ENCODE measurements at regions not wholly inside any gene's neighbourhood (a gene's known extent, or its start where the extent isn't known, plus 50 kb on each side); places are given as distances from the start of the nearest gene placed in this dataset.
A peak's percentile ranks its signal among the peaks of the same experiment; 100 is the strongest.
"Not testable (repeated sequence)": the region's sequence is repeated elsewhere in the genome, so short reads cannot be mapped to it uniquely, and the experiment has no call there.

DNA sequence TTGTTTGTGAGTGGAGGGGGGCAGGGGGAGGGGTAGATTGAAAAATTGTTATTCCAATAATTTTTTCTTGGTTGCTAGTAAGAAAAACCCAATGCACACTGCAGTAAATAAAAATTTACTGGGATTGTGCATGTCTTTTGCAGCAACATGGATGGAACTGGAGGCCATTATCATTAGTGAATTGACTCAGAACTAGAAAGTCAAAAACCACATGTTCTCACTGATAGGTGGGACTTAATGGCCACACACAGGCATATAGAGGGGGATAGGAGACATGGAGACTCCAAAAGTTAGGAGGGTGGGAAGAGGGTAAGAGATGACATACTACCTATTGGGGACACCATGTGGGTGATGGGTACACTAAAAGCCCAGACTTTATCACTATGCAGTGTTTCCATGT lies 67.2 kb downstream of the BUB3 start:
- DNase-seq (ENCODE audit: low read depth) = no peak

DNA sequence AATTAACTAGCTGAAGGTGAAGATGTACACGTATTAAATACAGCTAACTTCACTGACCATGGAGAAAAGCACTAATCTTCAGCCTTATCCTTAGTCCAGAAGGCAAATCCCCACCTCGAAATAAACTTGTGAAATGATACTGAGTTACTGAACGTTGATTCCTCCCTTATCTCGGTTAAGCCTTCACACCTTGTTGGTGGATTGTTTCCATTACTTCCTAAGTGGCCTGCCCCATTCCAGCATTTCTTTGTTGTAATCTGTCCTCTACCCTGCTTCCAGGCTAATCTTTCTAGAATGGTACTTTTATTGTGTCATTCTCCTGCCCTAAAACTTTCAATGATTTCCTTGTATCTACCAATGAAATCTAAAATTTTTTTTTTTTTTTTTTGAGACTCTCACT lies 68.6 kb downstream of the BUB3 start:
- no peak for DNase-seq (ENCODE audit: low read depth)

GRCh38 chr10:123227706-123228105 lies 73.5 kb downstream of the BUB3 start:
- DNase-seq (ENCODE audit: low read depth) = no peak

GRCh38 chr10:123229927-123230630 lies 75.9 kb downstream of the BUB3 start:
- no peak for DNase-seq (ENCODE audit: low read depth)

DNA sequence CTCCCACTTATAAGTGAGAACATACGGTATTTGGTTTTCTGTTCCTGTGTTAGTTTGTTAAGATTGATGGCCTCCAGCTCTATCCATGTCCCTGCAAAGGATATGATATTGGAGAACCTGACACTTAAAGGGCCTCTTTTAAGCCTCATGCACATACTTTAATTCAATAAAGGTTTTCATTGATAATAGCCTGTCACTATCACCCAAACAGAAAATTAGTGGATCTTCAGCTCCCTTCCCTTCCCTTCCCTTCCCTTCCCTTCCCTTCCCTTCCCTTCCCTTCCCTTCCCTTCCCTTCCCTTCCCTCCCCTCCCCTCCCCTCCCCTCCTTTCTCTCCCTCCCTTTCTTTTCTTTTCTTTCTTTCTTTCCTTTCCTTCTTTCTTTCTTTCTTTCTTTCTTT lies 78.7 kb downstream of the BUB3 start:
- DNase-seq (ENCODE audit: low read depth) = not testable (repeated sequence)

DNA sequence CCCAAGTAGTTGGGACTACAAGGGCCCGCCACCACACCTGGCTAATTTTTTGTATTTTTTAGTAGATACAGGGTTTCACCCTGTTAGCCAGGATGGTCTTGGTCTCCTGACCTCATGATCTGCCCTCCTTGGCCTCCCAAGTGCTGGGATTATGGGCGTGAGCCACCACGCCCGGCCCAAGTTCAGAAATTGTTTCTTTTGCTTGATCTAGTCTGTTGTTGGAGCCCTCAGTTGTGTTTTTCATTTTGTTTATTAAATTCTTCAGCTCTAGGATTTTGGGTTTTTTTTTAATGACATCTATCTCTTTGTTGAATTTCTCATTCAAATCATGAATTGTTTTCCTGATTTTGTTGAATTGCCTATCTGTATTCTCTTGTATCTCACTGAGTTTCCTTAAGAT lies 80.8 kb downstream of the BUB3 start:
- not testable (repeated sequence) for DNase-seq (ENCODE audit: low read depth)

DNA sequence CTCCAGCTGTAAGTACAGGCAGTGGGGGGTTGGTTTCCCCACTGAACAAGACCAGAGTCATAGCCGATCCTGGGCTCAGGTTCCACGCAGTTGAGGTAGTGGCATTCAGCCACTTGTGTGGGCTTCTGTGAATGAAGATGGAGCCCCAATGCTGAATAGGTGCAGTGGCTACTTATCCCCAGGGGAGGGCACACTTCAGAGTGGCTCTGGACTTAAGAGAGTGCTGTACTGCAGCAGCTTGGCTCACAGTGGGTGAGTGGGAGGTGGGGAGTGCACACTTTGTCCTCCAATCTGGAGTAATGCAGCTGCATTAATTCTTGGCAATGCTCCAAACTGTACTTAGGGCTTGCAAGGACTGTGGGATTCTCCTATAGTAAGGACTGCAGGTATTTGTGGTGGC lies 81.9 kb downstream of the BUB3 start:
- DNase-seq (ENCODE audit: low read depth) = no peak

- no peak for DNase-seq (ENCODE audit: low read depth)
These were observed 86.0 kb downstream of the BUB3 start for GRCh38 chr10:123240250-123240649.

GRCh38 chr10:123240776-123241175 lies 86.6 kb downstream of the BUB3 start:
- DNase-seq (ENCODE audit: low read depth) = no peak

GRCh38 chr10:123241391-123242141 lies 87.4 kb downstream of the BUB3 start:
- DNase-seq (ENCODE audit: low read depth) = peak; percentile 19

DNA sequence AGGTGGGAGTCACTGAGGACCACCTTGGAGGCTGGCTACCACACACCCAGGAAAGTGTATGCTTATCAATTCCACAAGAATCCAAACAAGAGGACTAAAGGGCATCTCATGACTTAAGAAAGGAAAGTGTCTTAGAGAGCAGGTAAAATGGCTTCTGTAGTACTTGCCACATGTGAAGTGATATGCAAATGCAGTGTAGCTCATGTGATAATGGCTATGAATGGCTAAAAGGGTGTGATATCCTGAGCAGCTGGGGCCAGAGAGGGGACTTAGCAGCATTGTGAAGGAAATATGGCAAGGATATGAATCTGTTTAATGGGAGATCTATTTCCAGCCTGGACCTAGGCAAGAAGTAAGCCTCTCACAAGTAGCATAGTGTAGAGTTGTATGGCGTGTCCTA lies 90.5 kb downstream of the BUB3 start:
- DNase-seq (ENCODE audit: low read depth) = no peak

- no peak for DNase-seq (ENCODE audit: low read depth)
These were observed 91.1 kb downstream of the BUB3 start for GRCh38 chr10:123245264-123245663.

DNA sequence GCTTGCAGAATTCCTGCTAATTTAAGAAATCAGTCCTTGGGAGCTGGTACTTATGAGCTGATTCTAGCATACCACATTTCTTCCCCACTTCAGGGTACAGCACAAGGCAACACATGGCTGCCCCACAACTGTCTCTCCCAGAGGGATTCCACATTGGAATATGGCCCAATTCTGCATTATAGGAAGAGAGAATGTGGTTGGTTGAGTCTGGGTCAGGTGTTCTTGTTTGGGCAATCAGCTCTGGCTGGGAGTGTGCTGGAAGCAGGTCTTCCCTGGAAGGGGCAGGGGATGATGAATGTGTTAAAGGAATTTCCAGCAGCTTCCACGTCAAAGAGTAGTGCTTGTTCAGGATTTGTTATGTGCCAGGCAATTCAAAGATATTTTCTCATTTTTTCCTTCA lies 95.7 kb downstream of the BUB3 start:
- DNase-seq (ENCODE audit: low read depth) = no peak

DNA sequence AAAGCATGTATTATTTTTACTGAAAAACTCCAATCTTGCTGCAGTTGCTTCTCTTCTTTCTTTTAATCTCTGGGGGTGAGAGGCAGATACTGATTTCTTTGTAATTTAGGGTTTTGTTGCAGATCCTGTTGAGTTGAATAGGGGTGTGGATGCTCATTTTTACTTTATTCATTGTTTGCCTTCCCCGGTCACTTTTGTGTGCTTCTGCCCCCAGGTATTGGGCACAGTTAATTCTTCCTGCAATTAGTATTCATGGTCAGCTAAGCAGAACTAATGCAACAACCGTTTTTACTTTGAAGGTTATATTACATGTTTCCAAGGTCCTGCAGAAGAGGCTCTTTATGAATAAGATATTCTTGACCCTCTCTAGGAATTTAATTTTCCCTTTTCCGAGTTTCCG lies 96.4 kb downstream of the BUB3 start:
- no peak for DNase-seq (ENCODE audit: low read depth)

GRCh38 chr10:123252779-123253178 lies 98.6 kb downstream of the BUB3 start:
- no peak for DNase-seq (ENCODE audit: low read depth)

DNA sequence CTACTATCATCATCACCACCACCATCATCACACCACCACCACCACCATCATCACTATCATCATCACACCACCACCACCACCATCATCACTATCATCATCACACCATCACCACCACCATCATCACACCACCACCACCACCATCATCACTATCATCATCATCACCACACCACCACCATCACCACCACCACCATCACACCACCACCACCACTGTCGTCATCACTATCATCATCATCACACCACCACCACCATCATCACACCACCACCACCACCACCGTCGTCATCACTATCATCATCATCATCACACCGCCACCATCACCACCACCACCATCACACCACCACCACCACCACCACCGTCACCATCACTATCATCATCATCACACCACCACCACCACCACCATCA lies 100.1 kb downstream of the BUB3 start:
- DNase-seq (ENCODE audit: low read depth) = not testable (repeated sequence)

DNA sequence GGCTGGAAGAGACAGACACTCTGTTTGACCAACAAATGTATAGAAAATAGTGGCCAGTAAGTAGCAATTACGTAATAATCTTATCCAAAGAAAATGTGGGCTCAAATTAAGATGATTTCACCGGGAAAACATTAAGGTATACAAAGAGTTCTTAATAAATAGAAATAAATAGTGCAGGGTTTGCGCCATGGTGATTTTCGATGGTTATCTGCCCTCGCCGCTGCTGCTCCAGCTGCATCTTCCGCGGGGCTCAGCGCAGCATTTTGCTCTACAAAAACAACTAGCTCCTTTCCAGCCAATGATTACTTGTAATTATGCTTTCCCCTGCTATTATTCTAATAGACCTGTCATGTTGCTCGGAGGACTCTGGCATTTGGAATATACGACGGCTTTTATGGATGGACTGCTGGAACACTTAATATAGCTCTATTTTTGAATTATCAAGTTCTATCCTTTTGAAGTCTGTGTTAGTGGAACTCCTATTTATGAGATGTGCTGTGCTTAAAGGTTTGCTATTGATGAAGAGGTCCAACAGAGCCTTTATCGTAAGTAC lies 103.8 kb downstream of the BUB3 start:
- DNase-seq (ENCODE audit: low read depth) = no peak

DNA sequence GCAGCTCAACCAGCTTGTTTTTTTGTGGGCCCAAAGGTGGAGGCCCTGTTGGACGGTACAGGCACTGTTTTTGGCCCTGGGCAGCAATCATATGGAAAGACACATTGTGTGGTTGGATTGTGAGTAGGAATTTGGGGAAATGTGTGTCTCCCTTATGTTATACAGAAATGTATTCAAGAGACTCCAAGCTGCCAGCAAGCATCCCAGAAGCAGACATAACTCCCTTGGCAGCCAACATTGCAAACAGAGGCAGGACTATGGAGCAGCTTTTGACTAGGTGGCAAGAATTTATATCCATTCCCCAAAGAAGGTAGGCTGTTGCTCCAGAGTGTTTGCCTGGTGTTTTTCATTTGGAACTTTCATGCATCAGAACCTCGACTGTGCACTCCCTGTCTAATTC lies 104.9 kb downstream of the BUB3 start:
- no peak for DNase-seq (ENCODE audit: low read depth)

GRCh38 chr10:123259791-123260190 lies 105.6 kb downstream of the BUB3 start:
- DNase-seq (ENCODE audit: low read depth) = no peak

DNA sequence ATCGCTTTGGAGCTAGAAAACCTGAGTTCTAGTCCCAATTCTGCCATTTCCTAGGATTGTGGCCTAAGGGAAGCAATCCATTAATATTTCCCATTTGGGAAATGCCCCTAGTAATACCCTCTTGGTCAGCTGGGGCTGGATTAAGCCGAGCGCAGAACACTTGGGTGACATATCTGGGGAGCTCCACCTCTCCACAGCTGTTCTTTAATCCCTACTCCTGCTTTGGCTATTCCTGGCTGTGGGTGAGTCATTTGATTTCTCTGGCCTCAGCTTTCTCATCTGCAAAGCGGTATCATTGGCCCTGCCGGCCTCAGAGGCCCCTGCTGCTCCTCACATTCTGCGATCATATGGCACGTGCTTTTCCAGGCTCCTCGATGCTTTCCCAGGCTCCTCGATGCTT lies 108.3 kb downstream of the BUB3 start:
- no peak for DNase-seq (ENCODE audit: low read depth)

DNA sequence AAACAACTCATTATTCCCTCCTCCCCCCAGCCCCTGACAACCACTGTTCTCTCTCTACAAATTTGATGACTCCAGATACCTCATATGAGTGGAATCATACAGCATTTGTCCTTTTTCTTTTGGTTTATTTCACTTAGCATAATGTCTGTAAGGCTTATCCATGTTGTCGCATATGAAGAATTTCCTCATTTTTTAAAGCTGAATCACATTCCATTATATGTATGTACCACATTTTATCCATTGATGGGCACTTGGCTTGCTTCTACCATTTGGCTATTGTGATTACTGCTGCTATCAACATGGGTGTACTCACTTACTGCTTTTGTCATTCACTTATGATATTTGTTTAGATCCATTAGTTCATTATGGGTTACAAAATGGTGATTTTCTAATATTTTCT lies 112.8 kb downstream of the BUB3 start:
- DNase-seq (ENCODE audit: low read depth) = no peak

GRCh38 chr10:123269017-123269552 lies 114.9 kb downstream of the BUB3 start:
- no peak for DNase-seq (ENCODE audit: low read depth)

DNA sequence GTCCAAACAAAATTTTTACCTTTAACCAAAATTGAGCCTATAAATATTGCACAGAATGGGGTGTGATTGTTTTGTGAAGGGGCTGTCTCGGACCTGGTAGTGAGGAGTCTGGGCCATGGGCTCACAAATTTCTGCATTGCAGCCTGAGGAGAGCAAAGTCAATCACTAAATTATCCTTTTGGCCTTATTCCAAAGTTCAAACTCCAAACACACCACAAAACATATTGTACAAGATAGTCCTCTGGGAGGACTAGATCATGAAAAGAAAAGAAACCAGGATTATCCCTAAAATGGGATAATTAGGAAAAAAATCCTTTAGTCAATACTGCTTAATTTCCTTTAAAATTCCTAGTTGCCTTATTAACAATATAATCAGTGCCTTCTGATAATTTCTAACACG lies 115.5 kb downstream of the BUB3 start:
- DNase-seq (ENCODE audit: low read depth) = no peak
